SK-N-SH treated with all-trans-retinoic acid at 6 μM for 48 hours (cell line): ENCODE measurements at regions not wholly inside any gene's neighbourhood (a gene's known extent, or its start where the extent isn't known, plus 50 kb on each side); places are given as distances from the start of the nearest gene placed in this dataset.

Experiments
- ATAC-seq: fragments of 200-7000 bp; cut with Tn5 transposase; 3 replicates; pipeline ENCODE4 v1.9.1; 2020; ENCODE audit warnings: mild to moderate bottlenecking, moderate library complexity
- BACH2 ChIP-seq: fragments of 250-450 bp; sonication (Bioruptor Pico); IDR thresholded peaks from 2 replicates; pipeline ENCODE4 v1.9.0; 2021; ENCODE audit warnings: mild to moderate bottlenecking, borderline replicate concordance
- CSDC2 ChIP-seq: fragments of 250-450 bp; sonication (Bioruptor Pico); IDR thresholded peaks from 2 replicates; pipeline ENCODE4 v1.5.0; 2020; ENCODE audit warnings: mild to moderate bottlenecking, moderate library complexity
- ESRRG ChIP-seq: fragments of 250-450 bp; sonication (Bioruptor Pico); IDR thresholded peaks from 2 replicates; pipeline ENCODE4 v1.6.1; 2021; ENCODE audit warnings: mild to moderate bottlenecking
- GLIS3 ChIP-seq: fragments of 250-450 bp; sonication (Bioruptor Pico); IDR thresholded peaks from 2 replicates; pipeline ENCODE4 v1.5.0; 2020; ENCODE audit warnings: mild to moderate bottlenecking, moderate library complexity
- ISL1 ChIP-seq: fragments of 250-450 bp; sonication (Bioruptor Pico); IDR thresholded peaks from 2 replicates; pipeline ENCODE4 v2.1.2; 2022; ENCODE audit warnings: mild to moderate bottlenecking, moderate library complexity
- OSR1 ChIP-seq: fragments of 250-450 bp; sonication (Bioruptor Pico); IDR thresholded peaks from 2 replicates; pipeline ENCODE4 v1.8.0; 2022; ENCODE audit warnings: moderate library complexity, mild to moderate bottlenecking, inconsistent platforms
- PPARA ChIP-seq: fragments of 250-450 bp; sonication (Bioruptor Pico); IDR thresholded peaks from 2 replicates; pipeline ENCODE4 v1.5.0; 2020; ENCODE audit warnings: mild to moderate bottlenecking, borderline replicate concordance
- RARB ChIP-seq: fragments of 250-450 bp; sonication (Bioruptor Pico); IDR thresholded peaks from 2 replicates; pipeline ENCODE4 v1.8.0; 2021; ENCODE audit warnings: mild to moderate bottlenecking, moderate library complexity
- SNAI2 ChIP-seq: fragments of 250-450 bp; sonication (Bioruptor Pico); IDR thresholded peaks from 2 replicates; pipeline ENCODE4 v1.5.0; 2020; ENCODE audit warnings: mild to moderate bottlenecking, moderate library complexity
- TCF4 ChIP-seq: fragments of 250-450 bp; sonication (Bioruptor Pico); IDR thresholded peaks from 2 replicates; pipeline ENCODE4 v1.8.0; 2021; ENCODE audit warnings: mild to moderate bottlenecking, moderate library complexity, borderline replicate concordance
- TOX ChIP-seq: fragments of 250-450 bp; sonication (Bioruptor Pico); IDR thresholded peaks from 2 replicates; pipeline ENCODE4 v1.8.0; 2021; ENCODE audit warnings: mild to moderate bottlenecking, moderate library complexity, borderline replicate concordance
- ZC3H10 ChIP-seq: fragments of 250-450 bp; sonication (Bioruptor Pico); IDR thresholded peaks from 2 replicates; pipeline ENCODE4 v1.5.1; 2021; ENCODE audit warnings: mild to moderate bottlenecking, moderate library complexity
- ZFP3 ChIP-seq: fragments of 250-450 bp; sonication (Bioruptor Pico); IDR thresholded peaks from 2 replicates; pipeline ENCODE4 v1.5.0; 2020; ENCODE audit warnings: mild to moderate bottlenecking, moderate library complexity
- ZFP30 ChIP-seq: fragments of 450-650 bp; formaldehyde crosslinking; IDR thresholded peaks from 2 replicates; pipeline ENCODE4 v1.5.0; 2022; ENCODE audit warnings: mild to moderate bottlenecking, moderate library complexity
- ZNF565 ChIP-seq: fragments of 450-650 bp; formaldehyde crosslinking; conservative IDR thresholded peaks from 2 replicates; pipeline ENCODE4 v1.5.0; 2020; ENCODE audit warnings: low read depth, mild to moderate bottlenecking, moderate library complexity
- ZNF70 ChIP-seq: fragments of 450-650 bp; formaldehyde crosslinking; IDR thresholded peaks from 2 replicates; pipeline ENCODE4 v1.5.0; 2020; ENCODE audit warnings: mild to moderate bottlenecking, moderate library complexity
- ZNF8 ChIP-seq: fragments of 450-650 bp; formaldehyde crosslinking; IDR thresholded peaks from 2 replicates; pipeline ENCODE4 v1.5.0; 2020; ENCODE audit warnings: mild to moderate bottlenecking, moderate library complexity
- TF ChIP-seq, protein P1 (sequence below): fragments of 250-450 bp; sonication (Bioruptor Pico); IDR thresholded peaks from 2 replicates; pipeline ENCODE4 v1.5.0; 2020; ENCODE audit warnings: mild to moderate bottlenecking, moderate library complexity
- TF ChIP-seq, protein P2 (sequence below): fragments of 250-450 bp; sonication (Bioruptor Pico); IDR thresholded peaks from 2 replicates; pipeline ENCODE4 v1.5.1; 2020; ENCODE audit warnings: low read depth, mild to moderate bottlenecking, moderate library complexity
- TF ChIP-seq, protein P3 (sequence below): fragments of 250-450 bp; sonication (Bioruptor Pico); IDR thresholded peaks from 2 replicates; pipeline ENCODE4 v1.8.0; 2020; ENCODE audit warnings: mild to moderate bottlenecking, moderate library complexity, borderline replicate concordance
- TF ChIP-seq, protein P4 (sequence below): fragments of 250-450 bp; sonication (Bioruptor Pico); IDR thresholded peaks from 2 replicates; pipeline ENCODE4 v1.8.0; 2021; ENCODE audit warnings: low read depth, mild to moderate bottlenecking, moderate library complexity, borderline replicate concordance

DNA sequence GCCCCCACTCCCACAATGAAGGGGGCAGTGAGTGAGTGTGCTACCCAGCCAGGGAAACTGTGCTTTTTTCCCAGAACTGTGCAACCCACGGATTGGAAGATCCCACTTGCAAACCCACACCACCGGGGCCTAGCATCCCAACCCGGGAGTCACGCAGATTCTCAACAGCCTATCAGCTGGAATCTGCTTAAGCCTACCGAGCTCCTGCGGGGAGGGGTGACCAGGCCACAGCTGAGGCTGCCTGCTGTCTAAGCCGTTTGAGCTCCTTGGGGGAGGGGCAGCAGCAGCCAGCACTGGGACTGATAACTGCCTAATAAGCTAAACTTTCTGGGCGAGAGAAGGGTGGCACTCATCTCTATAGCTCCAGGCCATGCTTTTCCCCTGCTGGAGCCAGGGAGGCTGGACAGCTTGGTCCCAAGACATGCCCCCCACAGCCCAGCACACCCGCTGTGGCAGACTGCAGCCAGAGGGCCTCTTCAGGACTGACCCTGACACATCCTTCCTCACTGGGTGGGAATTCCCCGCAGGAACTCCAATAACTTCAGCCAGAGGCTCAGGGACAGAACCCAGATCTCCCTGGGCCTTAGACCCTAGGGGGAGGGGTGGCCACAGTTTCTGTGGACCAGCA, 161.3 kb upstream of the MAGEB18 start:
- TF ChIP-seq ZNF70 (CRISPR knock-in tag) (no peak), ZFP30 (CRISPR knock-in tag) (no peak), PPARA (CRISPR knock-in tag) (no peak), TOX (CRISPR knock-in tag) (no peak), CSDC2 (CRISPR knock-in tag) (no peak), ISL1 (CRISPR knock-in tag) (no peak)
- TF ChIP-seq, protein P1, sequence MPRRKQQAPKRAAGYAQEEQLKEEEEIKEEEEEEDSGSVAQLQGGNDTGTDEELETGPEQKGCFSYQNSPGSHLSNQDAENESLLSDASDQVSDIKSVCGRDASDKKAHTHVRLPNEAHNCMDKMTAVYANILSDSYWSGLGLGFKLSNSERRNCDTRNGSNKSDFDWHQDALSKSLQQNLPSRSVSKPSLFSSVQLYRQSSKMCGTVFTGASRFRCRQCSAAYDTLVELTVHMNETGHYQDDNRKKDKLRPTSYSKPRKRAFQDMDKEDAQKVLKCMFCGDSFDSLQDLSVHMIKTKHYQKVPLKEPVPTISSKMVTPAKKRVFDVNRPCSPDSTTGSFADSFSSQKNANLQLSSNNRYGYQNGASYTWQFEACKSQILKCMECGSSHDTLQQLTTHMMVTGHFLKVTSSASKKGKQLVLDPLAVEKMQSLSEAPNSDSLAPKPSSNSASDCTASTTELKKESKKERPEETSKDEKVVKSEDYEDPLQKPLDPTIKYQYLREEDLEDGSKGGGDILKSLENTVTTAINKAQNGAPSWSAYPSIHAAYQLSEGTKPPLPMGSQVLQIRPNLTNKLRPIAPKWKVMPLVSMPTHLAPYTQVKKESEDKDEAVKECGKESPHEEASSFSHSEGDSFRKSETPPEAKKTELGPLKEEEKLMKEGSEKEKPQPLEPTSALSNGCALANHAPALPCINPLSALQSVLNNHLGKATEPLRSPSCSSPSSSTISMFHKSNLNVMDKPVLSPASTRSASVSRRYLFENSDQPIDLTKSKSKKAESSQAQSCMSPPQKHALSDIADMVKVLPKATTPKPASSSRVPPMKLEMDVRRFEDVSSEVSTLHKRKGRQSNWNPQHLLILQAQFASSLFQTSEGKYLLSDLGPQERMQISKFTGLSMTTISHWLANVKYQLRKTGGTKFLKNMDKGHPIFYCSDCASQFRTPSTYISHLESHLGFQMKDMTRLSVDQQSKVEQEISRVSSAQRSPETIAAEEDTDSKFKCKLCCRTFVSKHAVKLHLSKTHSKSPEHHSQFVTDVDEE (CRISPR knock-in tag) = no peak
- ATAC-seq = no peak

DNA sequence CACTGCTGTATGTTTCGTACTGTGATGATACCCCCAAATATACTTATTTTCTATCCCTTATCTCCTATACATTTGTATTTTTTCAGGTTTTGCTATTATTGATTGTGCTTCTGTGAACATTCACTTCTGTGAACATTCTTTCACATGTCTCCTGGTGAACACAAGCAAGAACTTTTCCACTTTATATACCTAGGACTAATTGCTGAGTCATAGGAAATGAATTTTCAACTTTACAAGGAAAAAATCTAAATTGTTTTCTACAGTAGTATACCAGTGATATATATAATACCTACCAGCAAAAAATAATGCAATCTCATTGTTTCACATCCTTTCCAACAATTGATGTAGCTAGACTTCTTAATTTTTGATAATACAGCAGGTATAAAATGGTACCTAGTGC, 139.5 kb upstream of the MAGEB18 start:
- no peak for ATAC-seq

DNA sequence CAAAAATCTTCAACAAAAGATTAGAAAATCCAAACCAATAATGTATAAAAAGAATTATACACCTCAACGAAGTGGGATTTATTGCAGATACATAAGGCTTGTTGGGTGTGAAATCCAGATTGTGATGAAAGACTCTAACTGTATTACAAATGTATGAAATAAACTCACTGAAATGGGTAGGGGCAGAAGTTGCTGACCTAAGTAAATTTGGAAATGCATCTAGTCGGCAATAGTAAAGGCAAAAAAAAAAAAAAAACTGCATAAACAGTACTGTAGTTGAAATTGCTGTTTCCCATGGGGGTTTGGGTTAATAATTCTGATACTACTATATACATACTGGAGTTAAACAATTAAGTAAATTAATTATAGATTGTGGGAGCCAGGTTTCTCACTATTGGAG, 130.7 kb upstream of the MAGEB18 start:
- TF ChIP-seq ZNF565 (no peak), ZNF8 (CRISPR knock-in tag) (no peak), ZFP3 (CRISPR knock-in tag) (no peak), BACH2 (CRISPR knock-in tag) (no peak), RARB (CRISPR knock-in tag) (no peak), ZNF70 (CRISPR knock-in tag) (no peak), ZFP30 (CRISPR knock-in tag) (no peak)
- TF ChIP-seq, protein P2, sequence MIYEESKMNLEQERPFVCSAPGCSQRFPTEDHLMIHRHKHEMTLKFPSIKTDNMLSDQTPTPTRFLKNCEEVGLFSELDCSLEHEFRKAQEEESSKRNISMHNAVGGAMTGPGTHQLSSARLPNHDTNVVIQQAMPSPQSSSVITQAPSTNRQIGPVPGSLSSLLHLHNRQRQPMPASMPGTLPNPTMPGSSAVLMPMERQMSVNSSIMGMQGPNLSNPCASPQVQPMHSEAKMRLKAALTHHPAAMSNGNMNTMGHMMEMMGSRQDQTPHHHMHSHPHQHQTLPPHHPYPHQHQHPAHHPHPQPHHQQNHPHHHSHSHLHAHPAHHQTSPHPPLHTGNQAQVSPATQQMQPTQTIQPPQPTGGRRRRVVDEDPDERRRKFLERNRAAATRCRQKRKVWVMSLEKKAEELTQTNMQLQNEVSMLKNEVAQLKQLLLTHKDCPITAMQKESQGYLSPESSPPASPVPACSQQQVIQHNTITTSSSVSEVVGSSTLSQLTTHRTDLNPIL (CRISPR knock-in tag) = no peak
- TF ChIP-seq, all 23 proteins: peak for 0
- ATAC-seq = no peak

More for the DNA sequence above, 139.5 kb upstream of the MAGEB18 start:
- TF ChIP-seq GLIS3 (CRISPR knock-in tag) (no peak), RARB (CRISPR knock-in tag) (no peak), ZFP3 (CRISPR knock-in tag) (no peak), ZFP30 (CRISPR knock-in tag) (no peak), TCF4 (no peak), ZC3H10 (CRISPR knock-in tag) (no peak), OSR1 (CRISPR knock-in tag) (no peak), SNAI2 (CRISPR knock-in tag) (no peak), ESRRG (CRISPR knock-in tag) (no peak), ZNF8 (CRISPR knock-in tag) (no peak)
- TF ChIP-seq, protein P1 (CRISPR knock-in tag) = no peak
- TF ChIP-seq, protein P3, sequence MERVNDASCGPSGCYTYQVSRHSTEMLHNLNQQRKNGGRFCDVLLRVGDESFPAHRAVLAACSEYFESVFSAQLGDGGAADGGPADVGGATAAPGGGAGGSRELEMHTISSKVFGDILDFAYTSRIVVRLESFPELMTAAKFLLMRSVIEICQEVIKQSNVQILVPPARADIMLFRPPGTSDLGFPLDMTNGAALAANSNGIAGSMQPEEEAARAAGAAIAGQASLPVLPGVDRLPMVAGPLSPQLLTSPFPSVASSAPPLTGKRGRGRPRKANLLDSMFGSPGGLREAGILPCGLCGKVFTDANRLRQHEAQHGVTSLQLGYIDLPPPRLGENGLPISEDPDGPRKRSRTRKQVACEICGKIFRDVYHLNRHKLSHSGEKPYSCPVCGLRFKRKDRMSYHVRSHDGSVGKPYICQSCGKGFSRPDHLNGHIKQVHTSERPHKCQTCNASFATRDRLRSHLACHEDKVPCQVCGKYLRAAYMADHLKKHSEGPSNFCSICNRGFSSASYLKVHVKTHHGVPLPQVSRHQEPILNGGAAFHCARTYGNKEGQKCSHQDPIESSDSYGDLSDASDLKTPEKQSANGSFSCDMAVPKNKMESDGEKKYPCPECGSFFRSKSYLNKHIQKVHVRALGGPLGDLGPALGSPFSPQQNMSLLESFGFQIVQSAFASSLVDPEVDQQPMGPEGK (CRISPR knock-in tag) = no peak
- TF ChIP-seq, protein P4, sequence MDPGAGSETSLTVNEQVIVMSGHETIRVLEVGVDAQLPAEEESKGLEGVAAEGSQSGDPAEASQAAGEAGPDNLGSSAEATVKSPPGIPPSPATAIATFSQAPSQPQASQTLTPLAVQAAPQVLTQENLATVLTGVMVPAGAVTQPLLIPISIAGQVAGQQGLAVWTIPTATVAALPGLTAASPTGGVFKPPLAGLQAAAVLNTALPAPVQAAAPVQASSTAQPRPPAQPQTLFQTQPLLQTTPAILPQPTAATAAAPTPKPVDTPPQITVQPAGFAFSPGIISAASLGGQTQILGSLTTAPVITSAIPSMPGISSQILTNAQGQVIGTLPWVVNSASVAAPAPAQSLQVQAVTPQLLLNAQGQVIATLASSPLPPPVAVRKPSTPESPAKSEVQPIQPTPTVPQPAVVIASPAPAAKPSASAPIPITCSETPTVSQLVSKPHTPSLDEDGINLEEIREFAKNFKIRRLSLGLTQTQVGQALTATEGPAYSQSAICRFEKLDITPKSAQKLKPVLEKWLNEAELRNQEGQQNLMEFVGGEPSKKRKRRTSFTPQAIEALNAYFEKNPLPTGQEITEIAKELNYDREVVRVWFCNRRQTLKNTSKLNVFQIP (CRISPR knock-in tag) = no peak
